ENCODE measurements at regions not wholly inside any gene's neighbourhood (a gene's known extent, or its start where the extent isn't known, plus 50 kb on each side); places are given as distances from the start of the nearest gene placed in this dataset.

GRCh38 chr15:91555312-91555711 lies 298.2 kb upstream of the SLCO3A1 start:
- no peak for DNase-seq (ENCODE audit: low read depth)

DNA sequence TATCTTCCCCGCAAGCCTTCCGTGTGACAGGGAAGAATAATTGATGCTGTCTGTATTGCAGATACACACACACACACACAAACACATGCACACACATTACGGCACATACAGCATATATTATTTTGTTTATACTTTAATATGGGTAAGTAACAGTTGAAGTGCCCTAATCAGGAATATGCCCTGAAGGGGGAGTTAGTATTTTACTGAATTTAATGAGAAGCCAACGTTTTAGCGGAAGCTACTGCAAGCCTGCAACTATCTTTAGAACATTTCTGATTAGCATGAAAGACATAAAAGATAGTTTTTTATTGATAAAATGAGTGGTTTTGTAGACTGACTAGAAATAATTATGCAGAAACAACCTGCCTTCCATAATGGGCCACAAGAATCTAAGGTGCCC lies 296.6 kb upstream of the SLCO3A1 start:
- no peak for DNase-seq (ENCODE audit: low read depth)

DNA sequence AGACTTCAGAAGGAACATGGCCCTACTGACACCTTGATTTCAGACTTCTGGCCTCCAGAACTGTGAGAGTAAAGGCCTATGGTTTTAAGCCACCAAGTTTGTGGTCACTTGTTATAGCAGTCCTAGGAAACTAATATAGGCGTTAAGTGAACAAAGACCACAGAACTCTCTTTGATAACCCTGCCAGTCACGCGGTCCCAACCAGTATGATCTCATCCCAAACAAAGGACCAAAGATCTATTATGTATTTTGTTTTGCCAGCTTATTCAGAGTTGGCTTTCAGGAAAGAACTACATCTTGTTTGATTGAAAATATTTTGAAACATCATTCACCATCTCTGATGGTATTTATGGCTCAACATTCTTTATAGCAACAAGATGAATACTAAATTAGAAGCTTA lies 294.4 kb upstream of the SLCO3A1 start:
- DNase-seq (ENCODE audit: low read depth): no peak

GRCh38 chr15:91561371-91562100 lies 292.0 kb upstream of the SLCO3A1 start:
- peak; percentile 62 for DNase-seq (ENCODE audit: low read depth)

- no peak for DNase-seq (ENCODE audit: low read depth)
Measured at GRCh38 chr15:91562698-91563097, 290.8 kb upstream of the SLCO3A1 start.

GRCh38 chr15:91564631-91565030 lies 288.9 kb upstream of the SLCO3A1 start:
- no peak for DNase-seq (ENCODE audit: low read depth)

- DNase-seq (ENCODE audit: low read depth): no peak
Measured at GRCh38 chr15:91566141-91566540, 287.4 kb upstream of the SLCO3A1 start.

DNA sequence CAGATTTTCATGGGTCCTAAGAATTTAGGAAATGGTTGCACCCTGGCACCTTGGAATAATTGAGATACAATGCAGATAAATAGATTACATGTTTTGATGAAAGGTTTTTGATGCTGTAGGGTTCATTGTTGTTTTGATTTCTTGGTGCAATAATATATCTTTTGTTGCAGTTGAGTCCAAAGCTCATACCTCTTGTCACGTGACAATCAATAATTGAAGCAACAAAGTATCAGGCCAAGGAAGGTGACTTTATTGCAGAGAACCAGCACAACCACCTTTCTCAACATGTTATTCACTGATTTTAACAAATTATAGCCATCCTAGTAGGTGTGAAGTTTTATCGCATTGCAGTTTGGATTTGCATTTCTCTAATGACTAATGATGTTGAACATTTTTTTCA lies 285.5 kb upstream of the SLCO3A1 start:
- no peak for DNase-seq (ENCODE audit: low read depth)

DNA sequence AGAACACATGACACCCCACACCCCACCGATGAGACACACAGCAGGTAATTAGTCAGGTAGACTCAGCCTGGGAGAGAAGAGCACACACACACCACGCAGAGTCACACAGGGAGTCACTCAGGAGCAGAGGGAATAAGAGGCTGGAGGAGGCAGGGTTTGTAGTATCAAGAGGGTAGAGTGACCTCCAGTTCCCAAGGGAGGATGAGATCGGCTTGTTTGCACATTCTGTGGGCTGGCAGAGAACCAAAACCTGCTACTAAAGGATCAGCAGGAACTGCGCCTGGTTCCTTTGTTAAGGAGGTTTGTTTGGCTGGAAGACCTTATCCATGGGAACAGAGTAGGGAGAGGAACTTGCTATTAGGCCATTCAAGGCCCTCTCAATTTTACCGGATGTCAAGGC lies 281.4 kb upstream of the SLCO3A1 start:
- peak; percentile 23 for DNase-seq (ENCODE audit: low read depth)

GRCh38 chr15:91576096-91576495 lies 277.4 kb upstream of the SLCO3A1 start:
- no peak for DNase-seq (ENCODE audit: low read depth)

DNA sequence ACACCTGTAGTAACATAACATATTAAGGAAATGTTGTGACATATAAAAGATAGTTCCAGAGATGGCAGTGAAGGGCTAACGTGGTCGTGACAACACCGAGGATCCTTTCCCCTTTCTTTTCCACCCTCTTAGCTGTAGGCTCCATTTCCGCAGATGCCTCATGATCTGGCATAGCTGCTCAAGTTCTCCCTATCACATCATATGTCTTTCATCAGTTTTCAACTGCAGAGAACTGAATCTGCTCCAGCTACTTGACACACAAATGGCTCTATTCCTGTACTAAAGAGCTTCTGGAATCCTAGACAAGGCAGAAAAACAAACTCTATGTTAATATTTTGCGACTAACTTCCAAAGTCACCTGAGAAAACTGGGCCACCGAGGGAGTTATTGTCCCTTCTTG lies 275.0 kb upstream of the SLCO3A1 start:
- DNase-seq (ENCODE audit: low read depth): no peak

DNA sequence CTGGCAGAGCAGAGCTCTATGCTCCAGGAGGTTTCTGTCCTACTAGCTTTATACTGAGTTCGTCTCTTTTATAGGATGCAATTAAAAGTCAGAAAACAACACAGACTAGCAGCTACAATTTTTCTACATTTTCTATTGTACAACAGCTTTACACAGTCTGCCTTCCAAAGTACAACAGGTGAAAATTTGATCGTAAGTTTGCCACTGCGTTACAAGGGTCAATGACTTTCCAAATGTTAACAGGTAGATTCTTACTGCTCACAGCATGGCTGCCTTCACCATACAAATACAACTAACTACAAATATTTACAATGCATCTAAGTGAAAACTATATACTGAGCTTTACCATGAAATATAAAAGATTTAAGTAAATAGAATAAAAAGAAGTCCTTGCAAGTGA lies 268.6 kb upstream of the SLCO3A1 start:
- DNase-seq (ENCODE audit: low read depth): no peak

DNA sequence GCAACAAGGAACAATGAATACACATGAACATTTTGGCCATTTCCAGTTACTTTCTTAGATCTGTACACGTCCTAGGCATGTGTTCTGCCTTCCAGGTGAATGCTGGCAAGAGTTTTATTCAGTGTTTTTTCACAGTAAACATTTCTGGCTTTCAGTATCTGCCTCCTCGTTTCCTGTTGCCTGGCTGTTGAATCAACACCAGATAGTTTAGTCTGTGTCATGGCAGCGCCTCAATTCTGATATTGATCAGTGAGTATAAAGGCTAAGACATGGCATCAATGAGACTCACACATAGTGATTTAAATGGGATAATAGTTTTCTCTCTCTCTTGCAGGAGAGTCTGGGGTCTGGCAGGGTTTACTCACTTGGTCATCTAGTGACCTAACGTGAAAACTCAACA lies 266.9 kb upstream of the SLCO3A1 start:
- DNase-seq (ENCODE audit: low read depth): no peak

GRCh38 chr15:91589360-91589759 lies 264.1 kb upstream of the SLCO3A1 start:
- no peak for DNase-seq (ENCODE audit: low read depth)

- DNase-seq (ENCODE audit: low read depth): no peak
Measured at GRCh38 chr15:91592567-91592966, 260.9 kb upstream of the SLCO3A1 start.

DNA sequence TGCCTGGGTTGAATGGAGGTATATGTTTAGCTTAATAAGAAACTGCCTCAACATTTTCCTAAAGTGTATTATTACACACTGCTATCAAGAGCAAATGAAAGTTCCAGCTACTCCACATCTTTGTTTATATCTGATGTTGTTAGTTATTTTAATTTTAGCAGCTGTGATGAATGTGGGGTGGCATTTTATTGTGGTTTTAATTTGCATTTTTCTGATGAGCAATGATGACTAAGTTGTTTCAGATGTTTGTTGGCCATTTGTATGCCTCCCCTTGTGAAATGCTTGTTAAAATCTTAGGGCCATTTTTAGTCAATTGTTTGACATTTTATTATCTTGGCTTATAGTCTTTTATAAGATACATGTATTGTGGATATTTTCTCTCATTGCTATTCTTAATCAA lies 260.4 kb upstream of the SLCO3A1 start:
- peak; percentile 26 for DNase-seq (ENCODE audit: low read depth)

DNA sequence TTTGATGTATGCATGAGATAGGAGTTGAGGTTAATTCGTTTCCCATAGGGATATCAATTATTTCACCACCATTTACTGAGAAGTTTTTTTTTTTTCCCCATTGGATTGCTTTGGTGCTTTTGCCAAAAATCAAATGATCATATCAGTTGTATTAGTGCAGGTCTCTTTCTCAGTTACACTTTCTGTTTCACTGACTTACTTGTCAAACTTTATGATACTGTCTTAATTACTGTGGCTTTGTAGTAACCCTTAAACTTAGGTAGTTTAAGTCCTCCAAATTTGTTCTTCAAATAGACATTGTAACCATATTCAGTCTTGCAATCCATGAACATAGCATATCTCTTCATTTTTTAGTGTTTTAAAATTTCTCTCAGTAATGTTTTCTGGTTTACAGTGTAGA lies 259.9 kb upstream of the SLCO3A1 start:
- no peak for DNase-seq (ENCODE audit: low read depth)

DNA sequence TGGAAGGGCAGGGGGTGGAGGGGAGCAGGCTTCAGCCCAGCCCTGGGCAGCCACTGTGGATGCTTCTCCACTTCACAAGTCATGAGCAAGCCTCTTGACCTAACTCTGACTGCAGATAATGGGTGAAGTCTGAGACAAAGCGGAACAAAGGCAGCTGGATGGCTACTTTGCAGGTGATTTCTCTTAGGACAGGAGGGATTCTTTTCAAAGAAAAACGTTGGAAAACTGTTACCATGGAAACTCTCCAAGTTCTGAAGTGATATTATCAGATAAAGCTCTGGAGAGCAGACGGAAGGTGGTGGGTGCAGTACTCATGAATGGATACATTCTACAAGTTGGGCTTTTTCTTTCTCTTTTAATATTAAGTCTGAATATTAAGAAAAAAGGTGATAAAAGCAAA lies 254.2 kb upstream of the SLCO3A1 start:
- no peak for DNase-seq (ENCODE audit: low read depth)

GRCh38 chr15:91603384-91604080 lies 250.0 kb upstream of the SLCO3A1 start:
- DNase-seq (ENCODE audit: low read depth): peak; percentile 14

- no peak for DNase-seq (ENCODE audit: low read depth)
Measured at GRCh38 chr15:91604122-91604521, 249.4 kb upstream of the SLCO3A1 start.

DNA sequence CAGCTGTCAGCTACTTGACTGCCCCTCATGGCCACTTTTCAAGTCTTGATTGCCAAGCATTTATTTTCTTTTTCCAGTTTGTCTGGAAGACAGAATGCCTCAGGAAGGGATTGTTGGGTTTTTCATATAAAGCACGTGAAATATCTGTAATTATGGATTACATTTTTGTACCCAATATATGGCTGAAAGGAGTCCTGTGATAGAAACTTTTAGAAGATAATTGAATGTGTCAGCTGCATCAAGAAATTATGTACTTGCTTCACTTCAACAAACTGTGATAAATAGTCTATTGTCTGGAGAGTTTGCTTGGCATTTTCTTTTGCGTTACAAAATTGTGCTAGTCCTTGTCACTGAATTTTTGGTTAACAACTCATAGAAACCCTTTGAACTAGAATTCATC lies 247.9 kb upstream of the SLCO3A1 start:
- no peak for DNase-seq (ENCODE audit: low read depth)

- no peak for DNase-seq (ENCODE audit: low read depth)
Measured at GRCh38 chr15:91609231-91609630, 244.3 kb upstream of the SLCO3A1 start.

DNA sequence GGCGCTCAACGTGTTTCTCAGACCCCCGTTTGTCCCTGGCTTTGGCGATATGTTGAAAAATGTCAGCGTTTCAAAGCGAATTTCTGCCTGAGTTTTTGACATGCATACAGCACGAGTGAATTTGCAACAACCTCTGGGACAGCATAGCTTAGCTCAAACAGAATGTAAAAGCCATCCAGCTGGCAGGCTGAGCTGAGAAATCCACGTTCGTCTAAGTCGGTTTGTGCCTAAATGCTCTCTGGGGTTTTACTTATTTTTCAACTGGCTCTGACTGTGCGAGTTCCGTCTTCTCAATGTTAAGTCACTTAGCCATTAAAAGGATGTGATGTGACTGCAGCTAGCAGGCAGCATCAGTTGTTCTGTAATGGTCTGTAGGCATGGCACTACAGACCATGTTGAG lies 243.5 kb upstream of the SLCO3A1 start:
- no peak for DNase-seq (ENCODE audit: low read depth)
